ENCODE measurements at regions not wholly inside any gene's neighbourhood (a gene's known extent, or its start where the extent isn't known, plus 50 kb on each side); places are given as distances from the start of the nearest gene placed in this dataset.

GRCh38 chr2:207362716-207363115 lies 167.0 kb upstream of the CREB1 start:
- H3K9me3 ChIP-seq (ENCODE audit: low read length), result no peaks in the 10 kb centered on the region
- no peak overlapping the region for H2AFZ ChIP-seq (ENCODE audit: low read depth, low read length)
- H3F3A ChIP-seq (ENCODE audit: insufficient read depth, low read length, poor library complexity, severe bottlenecking), result no peaks in the 10 kb centered on the region
- H3K79me2 ChIP-seq (replicated peaks; ENCODE audit: insufficient read depth, low read length), result no peaks in the 10 kb centered on the region
- no peaks in the 10 kb centered on the region for H3K9me2 ChIP-seq (ENCODE audit: insufficient read depth, low read length)
- TF ChIP-seq, protein P1, sequence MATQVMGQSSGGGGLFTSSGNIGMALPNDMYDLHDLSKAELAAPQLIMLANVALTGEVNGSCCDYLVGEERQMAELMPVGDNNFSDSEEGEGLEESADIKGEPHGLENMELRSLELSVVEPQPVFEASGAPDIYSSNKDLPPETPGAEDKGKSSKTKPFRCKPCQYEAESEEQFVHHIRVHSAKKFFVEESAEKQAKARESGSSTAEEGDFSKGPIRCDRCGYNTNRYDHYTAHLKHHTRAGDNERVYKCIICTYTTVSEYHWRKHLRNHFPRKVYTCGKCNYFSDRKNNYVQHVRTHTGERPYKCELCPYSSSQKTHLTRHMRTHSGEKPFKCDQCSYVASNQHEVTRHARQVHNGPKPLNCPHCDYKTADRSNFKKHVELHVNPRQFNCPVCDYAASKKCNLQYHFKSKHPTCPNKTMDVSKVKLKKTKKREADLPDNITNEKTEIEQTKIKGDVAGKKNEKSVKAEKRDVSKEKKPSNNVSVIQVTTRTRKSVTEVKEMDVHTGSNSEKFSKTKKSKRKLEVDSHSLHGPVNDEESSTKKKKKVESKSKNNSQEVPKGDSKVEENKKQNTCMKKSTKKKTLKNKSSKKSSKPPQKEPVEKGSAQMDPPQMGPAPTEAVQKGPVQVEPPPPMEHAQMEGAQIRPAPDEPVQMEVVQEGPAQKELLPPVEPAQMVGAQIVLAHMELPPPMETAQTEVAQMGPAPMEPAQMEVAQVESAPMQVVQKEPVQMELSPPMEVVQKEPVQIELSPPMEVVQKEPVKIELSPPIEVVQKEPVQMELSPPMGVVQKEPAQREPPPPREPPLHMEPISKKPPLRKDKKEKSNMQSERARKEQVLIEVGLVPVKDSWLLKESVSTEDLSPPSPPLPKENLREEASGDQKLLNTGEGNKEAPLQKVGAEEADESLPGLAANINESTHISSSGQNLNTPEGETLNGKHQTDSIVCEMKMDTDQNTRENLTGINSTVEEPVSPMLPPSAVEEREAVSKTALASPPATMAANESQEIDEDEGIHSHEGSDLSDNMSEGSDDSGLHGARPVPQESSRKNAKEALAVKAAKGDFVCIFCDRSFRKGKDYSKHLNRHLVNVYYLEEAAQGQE (IDR thresholded peaks at IDR 0.05; ENCODE audit: borderline replicate concordance), result no peak
- TF ChIP-seq POLR2AphosphoS5 (IDR thresholded peaks at IDR 0.05) (no peak), MXI1 (conservative IDR thresholded peaks at IDR 0.05; ENCODE audit: poor library complexity, severe bottlenecking) (no peak)
- H3K9ac ChIP-seq (ENCODE audit: low read length), result no peak overlapping the region
- no peaks in the 10 kb centered on the region for H3K36me3 ChIP-seq (ENCODE audit: insufficient read depth, low read length)
- no peaks in the 10 kb centered on the region for H3K27me3 ChIP-seq (ENCODE audit: insufficient read depth, low read depth, low read length)
- H3K27ac ChIP-seq (ENCODE audit: low read length), result peak overlapping the region; percentile 58
- H4K20me1 ChIP-seq (ENCODE audit: insufficient read depth), result no peaks in the 10 kb centered on the region
- no peak overlapping the region for H3K4me3 ChIP-seq (ENCODE audit: low read length)
- H3K4me2 ChIP-seq (ENCODE audit: low read length), result no peak overlapping the region

GRCh38 chr2:207363761-207364290 lies 165.9 kb upstream of the CREB1 start:
- Histone ChIP-seq H3F3A (ENCODE audit: insufficient read depth, low read length, poor library complexity, severe bottlenecking) (no peaks in the 10 kb centered on the region), H2AFZ (ENCODE audit: low read depth, low read length) (no peak overlapping the region), H3K9ac (ENCODE audit: low read length) (peak overlapping the region; percentile 10), H3K9me3 (ENCODE audit: low read length) (no peaks in the 10 kb centered on the region), H3K9me2 (ENCODE audit: insufficient read depth, low read length) (no peaks in the 10 kb centered on the region), H3K27ac (ENCODE audit: low read length) (peak overlapping the region; percentile 58), H3K36me3 (ENCODE audit: insufficient read depth, low read length) (no peaks in the 10 kb centered on the region), H3K79me2 (replicated peaks; ENCODE audit: insufficient read depth, low read length) (no peaks in the 10 kb centered on the region), H4K20me1 (ENCODE audit: insufficient read depth) (no peaks in the 10 kb centered on the region), H3K27me3 (ENCODE audit: insufficient read depth, low read depth, low read length) (no peaks in the 10 kb centered on the region), H3K4me3 (ENCODE audit: low read length) (no peak overlapping the region), H3K4me2 (ENCODE audit: low read length) (no peak overlapping the region)
- TF ChIP-seq MXI1 (conservative IDR thresholded peaks at IDR 0.05; ENCODE audit: poor library complexity, severe bottlenecking) (no peak), TAF1 (IDR thresholded peaks at IDR 0.05; ENCODE audit: low read depth) (no peak), RAD21 (conservative IDR thresholded peaks at IDR 0.05) (no peak), CTCF (IDR thresholded peaks at IDR 0.05; ENCODE audit: poor library complexity, severe bottlenecking) (no peak), POLR2AphosphoS5 (IDR thresholded peaks at IDR 0.05) (no peak), EZH2 (IDR thresholded peaks at IDR 0.05; ENCODE audit: borderline replicate concordance, insufficient read depth, low read length, poor library complexity, severe bottlenecking) (no peak), SMC3 (conservative IDR thresholded peaks at IDR 0.05; ENCODE audit: poor library complexity) (no peak), EP300 (conservative IDR thresholded peaks at IDR 0.05; ENCODE audit: poor library complexity, severe bottlenecking) (no peak)
- TF ChIP-seq, protein P1 (IDR thresholded peaks at IDR 0.05; ENCODE audit: borderline replicate concordance), result no peak
